Amniotic epithelial cell (primary cell): ENCODE measurements at regions not wholly inside any gene's neighbourhood (a gene's known extent, or its start where the extent isn't known, plus 50 kb on each side); places are given as distances from the start of the nearest gene placed in this dataset.

Experiments
- DNase-seq: peaks from one replicate; pipeline ENCODE4 v3.0.0-alpha.2; 2010; ENCODE audit warnings: low read depth

GRCh38 chr2:15866563-15867193 lies 73.7 kb upstream of the MYCN start:
- no peak for DNase-seq

- no peak for DNase-seq
Measured at GRCh38 chr2:15867194-15868171, 72.9 kb upstream of the MYCN start.

- no peak for DNase-seq
Measured at GRCh38 chr2:15868186-15868585, 72.2 kb upstream of the MYCN start.

GRCh38 chr2:15868704-15869103 lies 71.6 kb upstream of the MYCN start:
- no peak for DNase-seq

- DNase-seq: no peak
Measured at GRCh38 chr2:15869396-15869795, 71.0 kb upstream of the MYCN start.

- no peak for DNase-seq
Measured at GRCh38 chr2:15869871-15870270, 70.5 kb upstream of the MYCN start.

GRCh38 chr2:15870565-15870964 lies 69.8 kb upstream of the MYCN start:
- no peak for DNase-seq

- DNase-seq: no peak
Measured at GRCh38 chr2:15871239-15871783, 69.0 kb upstream of the MYCN start.

- DNase-seq: no peak
Measured at GRCh38 chr2:15872854-15873253, 67.5 kb upstream of the MYCN start.

- DNase-seq: no peak
Measured at GRCh38 chr2:15874321-15874720, 66.0 kb upstream of the MYCN start.

- no peak for DNase-seq
Measured at GRCh38 chr2:15874854-15875804, 65.2 kb upstream of the MYCN start.

- no peak for DNase-seq
Measured at GRCh38 chr2:15875969-15876705, 64.2 kb upstream of the MYCN start.

GRCh38 chr2:15880226-15881119 lies 59.9 kb upstream of the MYCN start:
- DNase-seq: no peak

GRCh38 chr2:15881120-15881433 lies 59.3 kb upstream of the MYCN start:
- DNase-seq: no peak

- DNase-seq: no peak
Measured at GRCh38 chr2:15881676-15882075, 58.7 kb upstream of the MYCN start.

- DNase-seq: no peak
Measured at GRCh38 chr2:15882761-15883497, 57.4 kb upstream of the MYCN start.

GRCh38 chr2:15883684-15884083 lies 56.7 kb upstream of the MYCN start:
- DNase-seq: no peak

- no peak for DNase-seq
Measured at GRCh38 chr2:15884790-15885189, 55.6 kb upstream of the MYCN start.

GRCh38 chr2:15886231-15886630 lies 54.1 kb upstream of the MYCN start:
- DNase-seq: no peak
